NT2/D1 (cell line): ENCODE measurements at regions not wholly inside any gene's neighbourhood (a gene's known extent, or its start where the extent isn't known, plus 50 kb on each side); places are given as distances from the start of the nearest gene placed in this dataset.

ENCODE experiments used
- DNase-seq: peaks from one replicate; pipeline ENCODE4 v3.0.0-alpha.2; 2011; ENCODE audit warnings: low read depth, low spot score
- H3K27me3 ChIP-seq: 2 replicates; pipeline ENCODE4 v1.6.0; 2011; ENCODE audit warnings: mild to moderate bottlenecking; ENCODE audit not compliant: insufficient read length, insufficient read depth
- H3K36me3 ChIP-seq: 2 replicates; pipeline ENCODE4 v1.6.1; 2011; ENCODE audit warnings: mild to moderate bottlenecking, low read length, mixed read lengths; ENCODE audit not compliant: insufficient read depth, insufficient read length
- H3K4me1 ChIP-seq: 2 replicates; pipeline ENCODE4 v1.5.1; 2011; ENCODE audit not compliant: insufficient read depth, insufficient read length
- H3K4me3 ChIP-seq: 2 replicates; pipeline ENCODE4 v1.5.1; 2011; ENCODE audit warnings: low read depth; ENCODE audit not compliant: insufficient read length
- H3K9ac ChIP-seq: 2 replicates; pipeline ENCODE4 v1.6.0; 2011; ENCODE audit warnings: low read depth; ENCODE audit not compliant: insufficient read length
- H3K9me3 ChIP-seq: 2 replicates; pipeline ENCODE4 v1.5.1; 2011; ENCODE audit warnings: mild to moderate bottlenecking, low read length; ENCODE audit not compliant: insufficient read depth
- SUZ12 ChIP-seq: IDR thresholded peaks from 2 replicates; pipeline ENCODE4 v1.6.1; 2011; ENCODE audit not compliant: insufficient read length, insufficient read depth; ENCODE audit errors: extremely low read depth
- YY1 ChIP-seq: IDR thresholded peaks from 2 replicates; pipeline ENCODE4 v1.6.1; 2011; ENCODE audit not compliant: insufficient read length, insufficient read depth
- ZNF274 ChIP-seq: IDR thresholded peaks from 2 replicates; pipeline ENCODE4 v1.6.1; 2011; ENCODE audit warnings: mild to moderate bottlenecking, low read depth, low read length

GRCh38 chr18:28541934-28542333 lies 365.0 kb upstream of the CDH2 start:
- no peaks in the 10 kb centered on the region for H3K36me3 ChIP-seq
- H3K9me3 ChIP-seq, result no peaks in the 10 kb centered on the region
- no peaks in the 10 kb centered on the region for H3K4me1 ChIP-seq
- no peak for DNase-seq
- TF ChIP-seq YY1 (no peak), ZNF274 (no peak), SUZ12 (no peak)
- H3K27me3 ChIP-seq, result no peaks in the 10 kb centered on the region
- no peak overlapping the region for H3K9ac ChIP-seq
- no peak overlapping the region for H3K4me3 ChIP-seq

- no peaks in the 10 kb centered on the region for H3K36me3 ChIP-seq
- H3K27me3 ChIP-seq, result no peaks in the 10 kb centered on the region
- no peak for TF ChIP-seq SUZ12
- TF ChIP-seq ZNF274, result no peak
- no peak for TF ChIP-seq YY1
- H3K9ac ChIP-seq, result no peak overlapping the region
- no peak for DNase-seq
- H3K4me3 ChIP-seq, result no peak overlapping the region
- H3K4me1 ChIP-seq, result no peaks in the 10 kb centered on the region
- no peaks in the 10 kb centered on the region for H3K9me3 ChIP-seq
Measured at GRCh38 chr18:28541276-28541930, 364.5 kb upstream of the CDH2 start.

GRCh38 chr18:28529644-28530043 lies 352.7 kb upstream of the CDH2 start:
- TF ChIP-seq YY1, result no peak
- no peak for TF ChIP-seq ZNF274
- no peak for TF ChIP-seq SUZ12
- no peaks in the 10 kb centered on the region for H3K27me3 ChIP-seq
- no peaks in the 10 kb centered on the region for H3K4me1 ChIP-seq
- no peak for DNase-seq
- H3K9me3 ChIP-seq, result no peaks in the 10 kb centered on the region
- H3K4me3 ChIP-seq, result no peak overlapping the region
- H3K36me3 ChIP-seq, result no peaks in the 10 kb centered on the region
- no peak overlapping the region for H3K9ac ChIP-seq

DNA sequence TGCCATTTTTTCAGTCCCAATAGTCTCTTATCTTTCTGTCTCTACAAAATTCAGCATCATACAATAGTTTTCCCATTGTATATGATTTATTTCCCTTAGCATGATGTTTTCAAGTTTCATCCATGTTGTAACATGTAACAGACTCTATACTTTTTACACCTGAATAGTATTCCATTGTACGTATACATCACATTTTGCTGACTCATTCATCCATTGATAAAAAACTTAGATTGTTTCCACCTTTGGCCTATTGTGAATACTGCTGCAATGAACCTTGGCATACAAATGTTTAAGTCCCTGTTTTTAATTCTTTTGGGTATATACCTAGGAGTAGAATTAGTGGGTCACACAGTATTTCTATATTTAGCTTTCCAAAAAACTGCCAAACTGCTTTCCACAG lies 349.3 kb upstream of the CDH2 start:
- Histone ChIP-seq H3K9ac (no peak overlapping the region), H3K36me3 (no peaks in the 10 kb centered on the region), H3K4me1 (no peaks in the 10 kb centered on the region), H3K27me3 (no peaks in the 10 kb centered on the region), H3K9me3 (no peaks in the 10 kb centered on the region), H3K4me3 (no peak overlapping the region)
- DNase-seq, result no peak
- TF ChIP-seq SUZ12 (no peak), YY1 (no peak), ZNF274 (no peak)

GRCh38 chr18:28523758-28524475 lies 347.0 kb upstream of the CDH2 start:
- no peaks in the 10 kb centered on the region for H3K4me1 ChIP-seq
- no peaks in the 10 kb centered on the region for H3K9me3 ChIP-seq
- H3K9ac ChIP-seq, result no peak overlapping the region
- no peak overlapping the region for H3K4me3 ChIP-seq
- no peak for DNase-seq
- no peak for TF ChIP-seq YY1
- no peak for TF ChIP-seq SUZ12
- no peak for TF ChIP-seq ZNF274
- H3K27me3 ChIP-seq, result no peaks in the 10 kb centered on the region
- H3K36me3 ChIP-seq, result no peaks in the 10 kb centered on the region

GRCh38 chr18:28522236-28522635 lies 345.3 kb upstream of the CDH2 start:
- DNase-seq, result no peak
- no peak overlapping the region for H3K4me3 ChIP-seq
- H3K4me1 ChIP-seq, result no peaks in the 10 kb centered on the region
- TF ChIP-seq ZNF274, result no peak
- no peak for TF ChIP-seq YY1
- no peak for TF ChIP-seq SUZ12
- no peaks in the 10 kb centered on the region for H3K27me3 ChIP-seq
- H3K9me3 ChIP-seq, result no peaks in the 10 kb centered on the region
- H3K36me3 ChIP-seq, result no peaks in the 10 kb centered on the region
- H3K9ac ChIP-seq, result no peak overlapping the region

DNA sequence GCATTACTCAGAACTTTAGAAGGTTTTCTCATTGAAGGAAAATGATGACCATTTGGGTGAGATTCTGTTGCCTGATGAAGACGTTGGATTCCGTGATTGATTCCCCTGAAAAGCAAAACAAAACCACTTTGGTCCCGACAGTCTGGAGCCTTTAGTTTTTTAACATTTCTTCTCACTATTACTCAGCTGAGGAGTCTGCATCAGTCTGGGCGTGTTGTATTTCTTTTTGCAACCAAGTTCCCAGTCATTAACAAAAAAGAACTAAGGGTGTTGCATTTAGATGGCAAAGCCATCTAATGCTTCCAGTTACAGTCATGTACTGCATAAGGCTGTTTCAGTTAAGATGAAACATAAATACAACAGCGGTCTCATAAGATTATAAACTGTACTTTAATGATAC lies 343.1 kb upstream of the CDH2 start:
- Histone ChIP-seq H3K36me3 (no peaks in the 10 kb centered on the region), H3K27me3 (no peaks in the 10 kb centered on the region), H3K4me1 (no peaks in the 10 kb centered on the region), H3K9ac (no peak overlapping the region), H3K4me3 (no peak overlapping the region), H3K9me3 (no peaks in the 10 kb centered on the region)
- DNase-seq, result no peak
- TF ChIP-seq YY1, result no peak
- no peak for TF ChIP-seq SUZ12
- no peak for TF ChIP-seq ZNF274
